HL-60 (cell line): ENCODE measurements at regions not wholly inside any gene's neighbourhood (a gene's known extent, or its start where the extent isn't known, plus 50 kb on each side); places are given as distances from the start of the nearest gene placed in this dataset.

Experiments
- DNase-seq, 2 experiments: peaks; one replicate each; pipeline ENCODE4 v3.0.0-alpha.2; 2010 to 2020; ENCODE audit warnings: low read depth in 1 of 2, low spot score in 1 of 2
- H3K27ac ChIP-seq: fragments of 250-450 bp; sonication (Bioruptor Pico); replicated peaks from 2 replicates; pipeline ENCODE4 v1.5.1; 2020; ENCODE audit warnings: mild to moderate bottlenecking, moderate library complexity
- H3K27me3 ChIP-seq: fragments of 250-450 bp; sonication (Bioruptor Pico); 2 replicates; pipeline ENCODE4 v1.5.1; 2021; ENCODE audit warnings: mild to moderate bottlenecking, moderate library complexity; ENCODE audit not compliant: insufficient read depth, poor library complexity, severe bottlenecking
- H3K4me3 ChIP-seq: replicated peaks from 2 replicates; pipeline ENCODE4 v1.5.1; 2011; ENCODE audit warnings: mild to moderate bottlenecking, control low read depth, low read length; ENCODE audit not compliant: insufficient read depth
- GABPA ChIP-seq: IDR thresholded peaks from 2 replicates; pipeline ENCODE4 v1.6.1; 2012; ENCODE audit warnings: low read depth
- POLR2AphosphoS5 ChIP-seq: IDR thresholded peaks from 2 replicates; pipeline ENCODE4 v1.6.1; 2012; ENCODE audit warnings: low read depth
- SPI1 ChIP-seq: IDR thresholded peaks from 2 replicates; pipeline ENCODE4 v1.6.1; 2012; ENCODE audit warnings: low read depth, mild to moderate bottlenecking, borderline replicate concordance
- TF ChIP-seq, protein P1 (sequence below): IDR thresholded peaks from one replicate; pipeline ENCODE4 v1.5.1; 2011; ENCODE audit warnings: low read length, control low read depth, inconsistent platforms; ENCODE audit not compliant: insufficient read depth
- TF ChIP-seq, protein P2 (sequence below): IDR thresholded peaks from 2 replicates; pipeline ENCODE4 v1.6.1; 2012; ENCODE audit warnings: low read depth; ENCODE audit not compliant: insufficient replicate concordance

DNA sequence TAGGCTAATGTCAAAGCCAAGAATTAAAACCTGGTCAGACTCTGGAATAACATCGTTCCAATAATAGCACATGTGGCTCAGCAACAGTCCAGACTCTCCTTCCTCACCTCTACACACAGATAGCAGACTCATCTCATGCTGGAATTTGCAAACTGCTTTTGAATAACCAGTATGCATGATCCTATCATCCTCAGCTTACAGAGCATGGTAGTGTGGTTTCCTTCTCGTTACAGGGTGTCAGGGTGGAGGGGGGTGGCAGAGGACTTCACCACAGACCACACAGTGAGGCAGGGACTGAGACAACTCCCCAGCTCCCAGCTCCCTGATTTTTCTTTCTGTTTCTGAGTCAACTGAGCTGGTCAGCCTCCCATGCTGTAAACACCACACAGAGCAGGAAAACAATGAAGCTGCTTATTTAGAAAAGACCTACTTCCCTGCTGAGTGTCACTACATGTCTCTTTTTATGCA, 101.6 kb downstream of the RPL22L1 start:
- Histone ChIP-seq H3K27ac (no peak overlapping the region), H3K4me3 (no peak overlapping the region), H3K27me3 (no peaks in the 10 kb centered on the region)
- TF ChIP-seq GABPA (no peak), POLR2AphosphoS5 (no peak), SPI1 (no peak)
- TF ChIP-seq, protein P1, sequence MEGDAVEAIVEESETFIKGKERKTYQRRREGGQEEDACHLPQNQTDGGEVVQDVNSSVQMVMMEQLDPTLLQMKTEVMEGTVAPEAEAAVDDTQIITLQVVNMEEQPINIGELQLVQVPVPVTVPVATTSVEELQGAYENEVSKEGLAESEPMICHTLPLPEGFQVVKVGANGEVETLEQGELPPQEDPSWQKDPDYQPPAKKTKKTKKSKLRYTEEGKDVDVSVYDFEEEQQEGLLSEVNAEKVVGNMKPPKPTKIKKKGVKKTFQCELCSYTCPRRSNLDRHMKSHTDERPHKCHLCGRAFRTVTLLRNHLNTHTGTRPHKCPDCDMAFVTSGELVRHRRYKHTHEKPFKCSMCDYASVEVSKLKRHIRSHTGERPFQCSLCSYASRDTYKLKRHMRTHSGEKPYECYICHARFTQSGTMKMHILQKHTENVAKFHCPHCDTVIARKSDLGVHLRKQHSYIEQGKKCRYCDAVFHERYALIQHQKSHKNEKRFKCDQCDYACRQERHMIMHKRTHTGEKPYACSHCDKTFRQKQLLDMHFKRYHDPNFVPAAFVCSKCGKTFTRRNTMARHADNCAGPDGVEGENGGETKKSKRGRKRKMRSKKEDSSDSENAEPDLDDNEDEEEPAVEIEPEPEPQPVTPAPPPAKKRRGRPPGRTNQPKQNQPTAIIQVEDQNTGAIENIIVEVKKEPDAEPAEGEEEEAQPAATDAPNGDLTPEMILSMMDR, result no peak
- TF ChIP-seq, protein P2, sequence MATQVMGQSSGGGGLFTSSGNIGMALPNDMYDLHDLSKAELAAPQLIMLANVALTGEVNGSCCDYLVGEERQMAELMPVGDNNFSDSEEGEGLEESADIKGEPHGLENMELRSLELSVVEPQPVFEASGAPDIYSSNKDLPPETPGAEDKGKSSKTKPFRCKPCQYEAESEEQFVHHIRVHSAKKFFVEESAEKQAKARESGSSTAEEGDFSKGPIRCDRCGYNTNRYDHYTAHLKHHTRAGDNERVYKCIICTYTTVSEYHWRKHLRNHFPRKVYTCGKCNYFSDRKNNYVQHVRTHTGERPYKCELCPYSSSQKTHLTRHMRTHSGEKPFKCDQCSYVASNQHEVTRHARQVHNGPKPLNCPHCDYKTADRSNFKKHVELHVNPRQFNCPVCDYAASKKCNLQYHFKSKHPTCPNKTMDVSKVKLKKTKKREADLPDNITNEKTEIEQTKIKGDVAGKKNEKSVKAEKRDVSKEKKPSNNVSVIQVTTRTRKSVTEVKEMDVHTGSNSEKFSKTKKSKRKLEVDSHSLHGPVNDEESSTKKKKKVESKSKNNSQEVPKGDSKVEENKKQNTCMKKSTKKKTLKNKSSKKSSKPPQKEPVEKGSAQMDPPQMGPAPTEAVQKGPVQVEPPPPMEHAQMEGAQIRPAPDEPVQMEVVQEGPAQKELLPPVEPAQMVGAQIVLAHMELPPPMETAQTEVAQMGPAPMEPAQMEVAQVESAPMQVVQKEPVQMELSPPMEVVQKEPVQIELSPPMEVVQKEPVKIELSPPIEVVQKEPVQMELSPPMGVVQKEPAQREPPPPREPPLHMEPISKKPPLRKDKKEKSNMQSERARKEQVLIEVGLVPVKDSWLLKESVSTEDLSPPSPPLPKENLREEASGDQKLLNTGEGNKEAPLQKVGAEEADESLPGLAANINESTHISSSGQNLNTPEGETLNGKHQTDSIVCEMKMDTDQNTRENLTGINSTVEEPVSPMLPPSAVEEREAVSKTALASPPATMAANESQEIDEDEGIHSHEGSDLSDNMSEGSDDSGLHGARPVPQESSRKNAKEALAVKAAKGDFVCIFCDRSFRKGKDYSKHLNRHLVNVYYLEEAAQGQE, result no peak
- DNase-seq, result no peak

DNA sequence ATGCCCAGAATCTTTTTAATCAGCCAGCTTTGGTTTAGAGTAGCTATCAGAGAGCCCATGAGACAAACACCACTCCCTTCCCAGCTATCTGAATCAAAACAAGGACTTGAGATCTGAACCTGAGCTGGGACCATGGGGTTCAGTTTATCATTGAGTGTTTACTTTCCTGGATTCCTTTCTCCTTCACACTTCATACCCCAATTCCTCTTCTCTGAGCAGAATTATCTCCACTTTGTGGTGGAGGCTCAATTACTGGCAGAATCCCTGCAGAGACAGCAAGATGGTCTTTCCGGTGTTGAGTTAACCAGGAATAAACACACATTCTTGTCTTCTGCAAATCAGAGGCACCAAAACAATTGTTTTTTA, 102.4 kb downstream of the RPL22L1 start:
- Histone ChIP-seq H3K27ac (no peak overlapping the region), H3K27me3 (no peaks in the 10 kb centered on the region), H3K4me3 (no peak overlapping the region)
- no peak for DNase-seq
- TF ChIP-seq, protein P2, result no peak
- no peak for TF ChIP-seq POLR2AphosphoS5

DNA sequence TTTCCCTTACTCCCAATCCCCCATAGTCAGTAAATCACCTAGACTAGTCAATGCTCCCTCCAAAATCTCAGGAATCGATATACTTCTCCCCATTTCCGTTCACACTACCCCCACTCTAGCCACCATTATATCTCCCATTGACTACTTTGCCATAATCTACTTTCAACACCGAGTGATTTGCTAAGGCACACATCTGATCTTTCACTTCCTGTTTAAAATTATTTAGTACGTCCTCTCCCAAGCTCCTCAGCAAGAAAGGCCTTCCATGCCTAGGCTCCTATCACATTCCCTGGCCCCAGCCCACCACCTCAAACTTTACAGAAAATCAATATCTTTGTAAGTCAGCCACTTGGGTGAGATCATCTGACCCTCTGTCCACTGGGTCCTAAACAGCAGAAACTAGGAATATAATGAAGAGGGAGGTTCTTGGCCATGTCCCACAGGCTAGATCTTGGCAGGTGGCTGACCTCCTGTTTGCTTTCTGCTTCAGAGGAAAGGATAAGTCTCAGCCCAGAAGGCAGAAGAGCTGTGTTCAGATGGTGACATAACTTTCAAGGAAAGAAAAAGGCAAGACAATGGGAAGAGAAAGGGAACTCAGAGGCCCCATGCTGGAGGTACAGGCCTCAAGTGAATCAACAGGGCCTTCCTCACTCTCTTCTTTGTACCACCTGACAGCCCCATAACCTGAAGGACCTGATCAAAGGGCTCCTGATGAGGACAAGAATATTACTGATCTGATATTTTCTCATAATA, 103.0 kb downstream of the RPL22L1 start:
- Histone ChIP-seq H3K4me3 (no peak overlapping the region), H3K27me3 (no peaks in the 10 kb centered on the region), H3K27ac (no peak overlapping the region)
- DNase-seq, result no peak
- TF ChIP-seq SPI1 (no peak), POLR2AphosphoS5 (no peak), GABPA (no peak)
- TF ChIP-seq, protein P2, result no peak
- TF ChIP-seq, protein P1, result no peak
